HG02970 (cell line): ENCODE measurements at regions not wholly inside any gene's neighbourhood (a gene's known extent, or its start where the extent isn't known, plus 50 kb on each side); places are given as distances from the start of the nearest gene placed in this dataset.
"Not testable (repeated sequence)": the region's sequence is repeated elsewhere in the genome, so short reads cannot be mapped to it uniquely, and the experiment has no call there.

ENCODE experiments used
- ATAC-seq: cut with Tn5 transposase; IDR thresholded peaks from one replicate; pipeline ENCODE4 v1.9.1; 2021; ENCODE audit warnings: mild to moderate bottlenecking, moderate library complexity, moderate number of reproducible peaks; ENCODE audit not compliant: unreplicated experiment, low FRiP score

- no peak for ATAC-seq
Observed at GRCh38 chr13:99686157-99686572, 184.9 kb downstream of the TM9SF2 start.

DNA sequence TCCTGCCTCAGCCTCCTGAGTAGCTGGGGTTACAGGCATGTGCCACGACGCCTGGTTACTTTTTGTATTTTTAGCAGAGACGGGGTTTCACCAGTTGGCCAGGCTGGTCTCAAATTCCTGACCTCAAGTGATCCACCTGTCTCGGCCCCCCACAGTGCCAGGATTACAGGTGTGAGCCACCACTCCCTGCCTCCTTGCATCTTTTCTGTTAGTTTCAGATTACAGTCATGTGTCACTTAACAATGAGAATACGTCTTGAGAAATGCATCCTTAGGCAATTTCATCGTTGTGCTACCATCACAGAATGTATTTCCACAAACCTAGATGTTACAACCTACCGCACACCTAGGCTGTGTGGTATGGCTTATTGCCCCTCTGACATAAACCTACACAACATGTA lies 180.4 kb downstream of the TM9SF2 start:
- no peak for ATAC-seq

GRCh38 chr13:99677116-99677951 lies 176.1 kb downstream of the TM9SF2 start:
- ATAC-seq = no peak

- no peak for ATAC-seq
Observed at GRCh38 chr13:99671746-99672145, 170.5 kb downstream of the TM9SF2 start.

- ATAC-seq = not testable (repeated sequence)
Observed at GRCh38 chr13:99669096-99669495, 167.8 kb downstream of the TM9SF2 start.

DNA sequence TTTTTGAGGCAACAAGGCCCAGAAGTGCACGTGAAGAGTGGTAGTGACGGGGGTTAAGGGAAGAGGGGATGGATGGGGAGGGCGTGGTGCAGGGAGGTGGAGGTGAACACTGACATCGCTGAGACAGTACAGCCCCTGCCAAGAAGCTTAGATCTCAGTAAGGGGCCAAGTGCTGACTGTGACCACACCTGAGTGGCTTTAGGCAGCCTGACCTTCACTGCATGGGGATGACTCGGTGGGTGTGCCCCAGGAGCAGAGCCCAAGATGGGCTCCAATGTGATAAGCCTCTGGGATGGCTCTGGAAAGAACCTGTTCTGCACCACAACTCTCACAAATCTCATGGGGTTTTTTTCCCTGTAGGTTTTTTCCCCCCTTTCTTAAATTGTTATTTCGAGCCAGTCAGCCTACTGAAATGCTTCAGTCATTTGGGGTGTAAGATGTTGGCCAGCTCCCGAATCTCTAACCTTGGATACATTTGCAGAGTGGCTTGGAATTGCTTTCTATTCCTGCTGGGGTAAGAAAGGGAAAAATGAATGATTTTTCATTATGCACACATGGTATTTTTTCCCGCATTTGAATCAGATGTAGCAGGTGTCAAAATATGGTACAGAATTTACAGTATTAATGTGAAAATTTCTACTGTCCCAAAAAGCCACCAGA lies 165.0 kb downstream of the TM9SF2 start:
- ATAC-seq = no peak

- no peak for ATAC-seq
Observed at GRCh38 chr13:99665711-99666110, 164.4 kb downstream of the TM9SF2 start.

DNA sequence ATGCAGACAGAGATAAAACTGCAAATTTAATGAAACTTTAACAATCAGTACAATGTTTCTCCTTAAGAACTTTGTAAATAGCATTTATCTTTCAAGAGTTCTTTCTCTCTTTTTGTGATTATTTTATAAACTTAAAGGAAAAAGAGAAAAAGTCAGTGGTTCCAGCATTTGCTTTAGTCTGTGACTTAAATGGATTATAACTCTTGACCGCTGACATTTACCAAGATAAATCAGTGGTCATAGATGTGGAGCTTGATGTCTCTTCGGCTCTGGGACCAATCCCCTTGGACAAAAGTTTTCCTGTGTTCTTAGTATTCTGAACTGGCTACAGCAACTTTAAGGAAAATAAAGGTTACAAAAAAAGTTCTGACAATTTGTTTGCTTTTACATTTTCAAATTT lies 162.6 kb downstream of the TM9SF2 start:
- no peak for ATAC-seq

DNA sequence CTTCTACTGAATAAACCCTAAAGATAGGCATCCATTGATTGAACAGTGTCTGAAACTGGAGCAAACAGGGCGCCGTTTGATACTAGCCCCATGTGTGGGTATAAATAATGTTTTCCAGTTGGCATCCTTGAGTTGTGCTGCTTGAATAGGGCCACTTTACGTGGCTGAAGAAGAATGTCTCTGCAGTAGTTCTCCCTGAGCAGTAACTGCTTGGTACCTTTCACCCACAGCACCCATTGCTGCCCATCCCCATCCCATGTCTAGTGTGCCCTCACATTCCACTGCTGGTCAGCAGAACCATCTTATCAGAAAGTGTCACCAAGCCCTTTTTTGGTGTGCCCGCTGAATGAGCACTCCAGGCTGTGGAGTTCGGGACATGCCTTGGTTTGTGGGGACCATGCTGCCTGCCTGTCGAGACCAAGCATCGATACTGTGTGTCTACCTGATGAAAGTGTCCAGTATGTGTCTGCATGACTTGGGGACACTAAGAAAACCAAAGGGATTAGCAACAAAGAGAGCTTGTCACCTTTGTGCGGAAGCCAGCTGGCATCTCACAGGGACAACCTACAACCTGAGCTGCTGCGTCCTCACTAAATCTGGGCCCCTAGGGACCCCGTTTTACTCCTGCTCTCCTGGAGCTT lies 162.0 kb downstream of the TM9SF2 start:
- ATAC-seq = no peak

DNA sequence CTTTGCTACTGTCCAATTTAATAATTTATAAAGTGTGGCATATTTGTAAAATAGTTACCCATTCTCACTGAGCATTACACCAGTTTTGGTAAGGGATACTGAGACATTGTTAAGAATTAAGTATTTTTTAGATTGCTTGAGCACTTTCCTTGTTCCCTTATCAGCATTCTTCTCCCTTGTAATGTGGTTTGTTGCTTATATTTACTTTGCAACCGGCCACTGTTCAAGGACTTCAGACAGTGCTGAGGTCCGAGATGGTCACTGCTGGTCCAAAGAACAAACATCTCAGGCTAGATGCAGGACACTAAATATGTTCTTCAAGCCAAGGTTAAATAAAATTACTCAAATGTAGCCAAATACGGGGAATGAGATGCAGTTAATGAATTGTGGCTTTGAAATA lies 161.4 kb downstream of the TM9SF2 start:
- no peak for ATAC-seq

DNA sequence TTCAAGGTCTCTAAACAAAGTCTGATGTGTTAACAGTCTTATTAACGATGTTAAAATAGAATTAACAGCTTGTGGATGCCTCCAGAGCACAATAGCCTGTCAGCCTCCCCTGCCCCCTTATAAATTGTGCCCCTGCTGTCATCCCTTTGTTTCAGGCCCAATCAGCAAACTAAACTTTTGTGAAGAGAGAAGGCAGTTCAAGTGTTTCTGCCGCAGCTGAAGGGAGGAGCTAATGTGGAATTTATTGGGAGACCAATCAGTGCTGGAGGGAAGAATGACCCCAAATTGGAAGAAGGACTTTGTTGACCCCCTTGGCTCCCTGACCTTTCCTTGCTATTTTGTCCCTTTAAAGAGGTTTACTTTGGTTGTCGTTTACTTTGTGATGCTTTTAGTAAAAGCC lies 160.5 kb downstream of the TM9SF2 start:
- no peak for ATAC-seq

DNA sequence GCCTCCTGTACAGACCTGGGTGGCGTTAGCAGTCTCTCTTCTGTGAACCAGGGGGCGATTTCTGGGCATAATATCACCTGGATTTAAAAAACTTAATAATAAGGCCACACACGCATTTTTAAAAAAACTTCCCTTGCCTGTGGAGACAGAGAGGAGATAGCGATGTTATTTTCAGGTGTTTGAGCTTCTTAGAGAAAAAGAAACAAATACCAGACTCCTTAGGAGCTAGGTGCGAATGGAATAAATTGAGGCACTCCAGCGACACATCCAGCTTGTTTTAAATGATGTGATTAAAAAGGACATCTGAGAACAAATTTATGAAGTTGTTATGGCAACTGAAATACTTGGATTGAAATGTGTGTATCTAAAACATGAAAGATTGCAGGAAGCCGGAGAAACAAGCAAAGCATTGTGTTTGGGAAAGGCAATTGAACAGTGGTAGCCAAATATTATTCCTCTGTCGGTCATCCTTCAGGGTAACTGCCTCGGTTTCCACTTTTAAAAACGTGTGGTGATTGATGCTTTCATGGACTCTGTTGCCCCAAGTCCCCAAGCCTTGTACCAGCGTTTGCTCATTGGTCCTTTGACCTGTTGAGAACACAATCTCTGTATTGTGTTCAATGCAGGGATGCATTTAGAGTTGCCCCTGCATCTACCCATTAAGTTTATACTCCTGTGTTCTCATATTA lies 158.7 kb downstream of the TM9SF2 start:
- ATAC-seq = no peak

DNA sequence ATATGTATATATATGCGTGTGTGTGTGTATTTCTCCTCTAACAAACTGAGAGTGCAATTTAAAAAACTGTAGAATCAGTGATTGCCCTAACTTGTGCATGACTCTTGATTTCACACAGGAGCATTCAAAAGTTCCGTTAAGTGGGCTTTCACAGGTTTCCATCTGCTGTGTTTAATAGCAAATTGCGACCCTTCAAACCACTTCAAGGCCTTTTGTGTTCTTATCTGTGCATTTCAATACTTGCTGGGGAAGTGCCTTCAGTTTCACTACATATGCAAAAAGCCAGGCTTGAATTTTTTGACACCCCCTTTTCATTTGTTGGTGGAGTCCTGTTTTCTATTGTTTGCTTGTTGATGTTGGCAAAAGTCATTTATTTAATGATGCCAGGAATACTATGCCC lies 158.0 kb downstream of the TM9SF2 start:
- no peak for ATAC-seq

GRCh38 chr13:99658261-99658991 lies 157.2 kb downstream of the TM9SF2 start:
- no peak for ATAC-seq

DNA sequence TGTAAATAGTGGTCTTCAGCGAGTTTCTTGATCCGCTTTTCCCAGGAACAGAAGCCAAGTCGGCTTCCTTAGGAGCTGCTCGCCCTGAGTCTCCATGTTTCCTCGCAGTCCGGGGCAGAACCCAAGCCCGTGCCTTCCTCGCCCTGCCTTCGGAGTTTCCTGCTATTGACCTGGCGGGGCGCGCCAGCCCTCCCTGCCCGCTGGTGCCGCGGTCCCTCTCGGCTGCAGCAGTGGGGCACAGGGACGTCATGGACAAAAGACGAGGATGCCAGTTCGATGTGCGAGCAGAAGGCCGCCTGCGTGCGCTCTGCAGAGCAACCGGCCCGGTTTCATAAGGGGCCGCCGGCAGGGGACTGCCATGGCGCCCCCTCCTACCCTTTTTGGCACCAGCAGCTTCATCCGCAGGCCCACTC lies 156.6 kb downstream of the TM9SF2 start:
- no peak for ATAC-seq

DNA sequence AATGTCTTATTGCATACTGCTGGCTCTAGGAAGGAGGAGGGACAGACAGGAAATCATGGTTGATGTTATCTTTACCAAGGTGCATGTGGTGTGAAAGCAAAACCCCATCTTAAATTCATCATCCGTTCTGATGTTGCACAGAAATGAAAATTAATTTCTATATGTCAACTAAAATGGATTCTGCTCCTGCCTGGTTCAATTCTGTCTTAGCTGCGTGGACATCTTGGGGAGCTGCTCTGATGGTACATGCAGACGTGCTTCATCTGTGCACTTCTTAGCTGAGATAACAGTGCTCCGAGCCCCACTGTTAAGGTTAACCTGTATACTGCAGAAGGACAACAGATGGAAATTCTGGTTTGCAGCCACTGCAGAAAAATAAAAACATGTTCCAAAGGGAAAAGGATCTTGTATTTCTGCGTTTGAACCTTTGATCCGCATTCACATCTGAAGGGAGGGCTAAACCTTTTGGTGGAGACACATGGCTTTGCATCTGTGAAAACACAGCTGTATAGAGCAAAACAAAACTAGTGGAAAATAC lies 155.6 kb downstream of the TM9SF2 start:
- no peak for ATAC-seq

- peak; percentile 50 for ATAC-seq
Observed at GRCh38 chr13:99656092-99656745, 154.9 kb downstream of the TM9SF2 start.

DNA sequence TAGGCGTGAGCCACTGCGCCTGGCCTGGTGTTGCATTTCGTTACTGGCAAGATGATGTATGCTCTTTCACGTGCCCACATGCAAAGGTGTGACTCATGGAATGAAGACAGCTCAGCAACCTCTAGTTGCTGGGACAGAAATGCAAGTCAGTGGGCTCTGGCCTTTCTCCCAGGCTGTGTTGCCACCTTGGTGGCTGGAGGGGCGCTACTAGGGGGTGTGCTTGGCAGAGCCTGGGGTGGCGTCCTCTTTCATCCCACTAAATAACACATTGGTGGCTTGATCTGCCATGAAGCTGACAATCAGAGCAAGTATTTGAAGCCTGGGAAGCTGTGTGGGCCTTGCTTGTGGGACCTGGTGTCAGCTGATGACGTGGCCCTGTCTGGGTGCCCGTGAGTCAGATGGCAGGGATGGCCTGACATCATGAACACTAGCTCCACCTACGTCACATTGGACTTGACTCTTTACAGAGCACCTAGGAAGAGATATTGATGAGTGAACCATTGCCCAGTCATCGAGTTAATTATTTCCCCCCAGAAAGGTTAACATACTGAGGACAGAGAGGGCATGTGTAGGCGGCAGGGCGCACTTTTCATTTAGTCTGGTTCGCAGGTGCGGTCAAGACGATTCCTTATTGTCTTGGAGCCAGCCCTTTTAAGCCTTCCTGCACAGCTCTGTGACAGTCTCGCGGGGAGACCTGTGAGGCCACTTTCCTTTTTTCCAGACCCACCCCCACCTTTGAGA lies 154.2 kb downstream of the TM9SF2 start:
- no peak for ATAC-seq

DNA sequence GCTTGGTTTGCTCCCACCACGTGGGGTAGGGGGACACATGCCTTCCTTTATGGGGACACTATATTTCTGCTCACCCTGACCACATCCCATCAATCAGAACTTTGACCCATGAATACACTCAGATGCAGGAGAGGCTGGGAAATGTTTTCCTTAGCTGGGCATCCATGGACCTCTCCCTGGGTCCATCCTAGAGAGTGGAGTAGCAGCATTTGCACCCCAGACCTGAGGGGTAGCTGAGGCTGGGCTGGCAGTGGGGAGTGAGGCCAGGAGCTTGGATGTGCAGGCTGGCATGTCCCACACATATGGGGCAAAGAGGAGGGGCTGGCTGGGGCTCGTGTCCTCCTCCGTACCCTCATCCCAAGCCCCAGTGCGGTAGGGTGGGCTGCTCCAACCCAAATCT lies 152.8 kb downstream of the TM9SF2 start:
- ATAC-seq = no peak
